Suprapubic skin (tissue), 4 donors: ENCODE measurements at regions not wholly inside any gene's neighbourhood (a gene's known extent, or its start where the extent isn't known, plus 50 kb on each side); places are given as distances from the start of the nearest gene placed in this dataset.

Experiments used
- DNase-seq, 2 donors: peaks; one replicate each; pipeline ENCODE4 v3.0.0-alpha.2; 2019; ENCODE audit warnings: low spot score in 2 of 2
- H3K27ac ChIP-seq: fragments of 200-600 bp; sonication (generic); one replicate; pipeline ENCODE4 v1.5.1; 2019
- H3K27me3 ChIP-seq: fragments of 200-600 bp; sonication (generic); one replicate; pipeline ENCODE4 v1.5.1; 2019
- H3K36me3 ChIP-seq: fragments of 200-600 bp; sonication (generic); one replicate; pipeline ENCODE4 v1.5.1; 2019
- H3K4me1 ChIP-seq: fragments of 200-600 bp; sonication (generic); one replicate; pipeline ENCODE4 v1.5.1; 2019
- H3K4me3 ChIP-seq: fragments of 200-600 bp; sonication (generic); one replicate; pipeline ENCODE4 v1.5.1; 2019; ENCODE audit warnings: mild to moderate bottlenecking
- H3K9me3 ChIP-seq: fragments of 200-600 bp; sonication (generic); one replicate; pipeline ENCODE4 v1.5.1; 2019
- CTCF ChIP-seq, 2 donors: fragments of 200-600 bp in 1 of 2; fragments of 450-650 bp in 1 of 2; sonication (generic) in 1 of 2; IDR thresholded peaks; one replicate each; pipeline ENCODE4 v1.5.1; 2016 to 2019; ENCODE audit warnings: antibody characterized with exemption in 2 of 2, mild to moderate bottlenecking in 1 of 2, moderate library complexity in 1 of 2
- EP300 ChIP-seq: sonication (generic); formaldehyde crosslinking; IDR thresholded peaks from one replicate; pipeline ENCODE4 v1.6.1; 2017; ENCODE audit warnings: antibody characterized with exemption
- POLR2A ChIP-seq, 2 donors: fragments of 450-650 bp; IDR thresholded peaks; one replicate each; pipeline ENCODE4 v1.6.1; 2017; ENCODE audit warnings: antibody characterized with exemption in 2 of 2, mild to moderate bottlenecking in 2 of 2, moderate library complexity in 2 of 2
- POLR2AphosphoS5 ChIP-seq, 3 donors: sonication (generic); formaldehyde crosslinking; IDR thresholded peaks; one replicate each; pipeline ENCODE4 v1.6.1; 2017; ENCODE audit warnings: antibody characterized with exemption in 3 of 3
- WGBS: methylation state at CpG from one replicate; pipeline ENCODE4 v1.1.5; 2018; 5-methylcytosine and 5-hydroxymethylcytosine counted together

- no peak overlapping the region for H3K27ac ChIP-seq
- no peak for DNase-seq
- no peaks in the 10 kb centered on the region for H3K9me3 ChIP-seq
- no peak overlapping the region for H3K4me3 ChIP-seq
- no peaks in the 10 kb centered on the region for H3K36me3 ChIP-seq
- H3K27me3 ChIP-seq = no peaks in the 10 kb centered on the region
- WGBS = 84% methylated on average over 2 of the region's 2 CpGs
- TF ChIP-seq CTCF (IDR thresholded peaks at IDR 0.05) (no peak), POLR2A (IDR thresholded peaks at IDR 0.05) (no peak), POLR2AphosphoS5 (IDR thresholded peaks at IDR 0.05) (no peak), EP300 (no peak)
- no peaks in the 10 kb centered on the region for H3K4me1 ChIP-seq
Observed at GRCh38 chr1:185376288-185376687, 59.2 kb upstream of the IVNS1ABP start.

DNA sequence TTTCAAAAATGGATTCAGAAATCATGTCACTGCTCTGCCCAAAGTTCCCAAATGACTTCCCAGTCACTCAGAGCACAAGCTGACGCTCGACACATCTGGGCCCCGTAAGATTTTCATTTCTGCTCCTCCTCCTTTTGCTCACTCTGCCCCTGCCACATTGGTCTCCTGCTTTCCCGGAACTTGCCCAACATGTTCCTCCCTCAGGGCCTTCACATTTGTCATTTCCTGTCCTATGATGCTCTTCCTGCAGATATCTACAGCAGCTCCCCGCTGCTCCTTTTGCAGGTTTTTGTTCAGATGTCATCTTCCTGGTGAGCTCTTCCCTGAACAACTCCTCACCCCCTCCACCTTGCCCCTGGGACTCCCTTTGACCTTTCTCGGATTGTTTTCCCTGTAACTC lies 58.5 kb upstream of the IVNS1ABP start:
- H3K4me1 ChIP-seq = no peaks in the 10 kb centered on the region
- H3K36me3 ChIP-seq = no peaks in the 10 kb centered on the region
- no peak for DNase-seq
- 78% methylated on average over 6 of the region's 6 CpGs for WGBS
- no peaks in the 10 kb centered on the region for H3K27me3 ChIP-seq
- no peak overlapping the region for H3K4me3 ChIP-seq
- no peak for TF ChIP-seq CTCF (IDR thresholded peaks at IDR 0.05)
- no peak for TF ChIP-seq EP300
- TF ChIP-seq POLR2A (IDR thresholded peaks at IDR 0.05) = no peak
- TF ChIP-seq POLR2AphosphoS5 (IDR thresholded peaks at IDR 0.05) = no peak
- H3K27ac ChIP-seq = no peak overlapping the region
- H3K9me3 ChIP-seq = no peaks in the 10 kb centered on the region

GRCh38 chr1:185373813-185374529 lies 56.9 kb upstream of the IVNS1ABP start:
- 79% methylated on average over 4 of the region's 4 CpGs for WGBS
- H3K4me1 ChIP-seq = peaks cover 13% of the 10 kb centered on the region
- no peaks in the 10 kb centered on the region for H3K36me3 ChIP-seq
- no peaks in the 10 kb centered on the region for H3K27me3 ChIP-seq
- no peak for DNase-seq
- no peaks in the 10 kb centered on the region for H3K9me3 ChIP-seq
- H3K4me3 ChIP-seq = no peak overlapping the region
- H3K27ac ChIP-seq = no peak overlapping the region
- no peak for TF ChIP-seq POLR2A (IDR thresholded peaks at IDR 0.05)
- no peak for TF ChIP-seq EP300
- TF ChIP-seq POLR2AphosphoS5 (IDR thresholded peaks at IDR 0.05) = no peak
- no peak for TF ChIP-seq CTCF (IDR thresholded peaks at IDR 0.05)

DNA sequence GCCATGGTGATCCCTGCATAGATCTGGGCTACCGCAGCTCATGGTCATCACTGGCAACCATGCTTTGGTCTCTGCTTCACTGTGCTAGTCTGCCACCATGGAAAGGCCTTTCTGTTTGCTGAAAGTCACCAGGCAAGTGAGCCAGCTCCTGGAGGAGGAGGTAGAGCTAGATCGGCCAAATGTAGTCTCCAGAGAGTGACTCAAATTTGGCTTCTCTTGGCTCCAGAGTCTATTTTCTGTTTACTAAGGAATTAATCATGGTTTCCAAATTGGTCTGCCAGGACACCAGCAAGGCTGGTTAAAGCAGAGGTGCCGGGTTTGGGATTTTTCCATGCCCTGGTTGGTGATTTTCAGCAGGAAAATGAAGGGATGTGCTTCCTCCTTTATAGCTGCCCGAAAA lies 52.7 kb upstream of the IVNS1ABP start:
- DNase-seq = no peak
- Histone ChIP-seq H3K27me3 (no peaks in the 10 kb centered on the region), H3K9me3 (no peaks in the 10 kb centered on the region), H3K4me3 (no peak overlapping the region), H3K27ac (no peak overlapping the region), H3K4me1 (peaks cover 30% of the 10 kb centered on the region), H3K36me3 (no peaks in the 10 kb centered on the region)
- TF ChIP-seq POLR2AphosphoS5 (IDR thresholded peaks at IDR 0.05) (no peak), POLR2A (IDR thresholded peaks at IDR 0.05) (no peak), CTCF (IDR thresholded peaks at IDR 0.05) (no peak), EP300 (no peak)
- 54% methylated on average over 4 of the region's 4 CpGs for WGBS

GRCh38 chr1:185368913-185369491 lies 52.0 kb upstream of the IVNS1ABP start:
- 78% methylated on average over 1 of the region's 1 CpG for WGBS
- H3K27me3 ChIP-seq = no peaks in the 10 kb centered on the region
- DNase-seq = no peak
- no peak overlapping the region for H3K4me3 ChIP-seq
- H3K27ac ChIP-seq = no peak overlapping the region
- H3K4me1 ChIP-seq = peaks cover 30% of the 10 kb centered on the region
- H3K36me3 ChIP-seq = no peaks in the 10 kb centered on the region
- H3K9me3 ChIP-seq = no peaks in the 10 kb centered on the region
- TF ChIP-seq POLR2A (IDR thresholded peaks at IDR 0.05) = no peak
- no peak for TF ChIP-seq POLR2AphosphoS5 (IDR thresholded peaks at IDR 0.05)
- TF ChIP-seq EP300 = no peak
- no peak for TF ChIP-seq CTCF (IDR thresholded peaks at IDR 0.05)
